ENCODE measurements at regions not wholly inside any gene's neighbourhood (a gene's known extent, or its start where the extent isn't known, plus 50 kb on each side); places are given as distances from the start of the nearest gene placed in this dataset.

DNA sequence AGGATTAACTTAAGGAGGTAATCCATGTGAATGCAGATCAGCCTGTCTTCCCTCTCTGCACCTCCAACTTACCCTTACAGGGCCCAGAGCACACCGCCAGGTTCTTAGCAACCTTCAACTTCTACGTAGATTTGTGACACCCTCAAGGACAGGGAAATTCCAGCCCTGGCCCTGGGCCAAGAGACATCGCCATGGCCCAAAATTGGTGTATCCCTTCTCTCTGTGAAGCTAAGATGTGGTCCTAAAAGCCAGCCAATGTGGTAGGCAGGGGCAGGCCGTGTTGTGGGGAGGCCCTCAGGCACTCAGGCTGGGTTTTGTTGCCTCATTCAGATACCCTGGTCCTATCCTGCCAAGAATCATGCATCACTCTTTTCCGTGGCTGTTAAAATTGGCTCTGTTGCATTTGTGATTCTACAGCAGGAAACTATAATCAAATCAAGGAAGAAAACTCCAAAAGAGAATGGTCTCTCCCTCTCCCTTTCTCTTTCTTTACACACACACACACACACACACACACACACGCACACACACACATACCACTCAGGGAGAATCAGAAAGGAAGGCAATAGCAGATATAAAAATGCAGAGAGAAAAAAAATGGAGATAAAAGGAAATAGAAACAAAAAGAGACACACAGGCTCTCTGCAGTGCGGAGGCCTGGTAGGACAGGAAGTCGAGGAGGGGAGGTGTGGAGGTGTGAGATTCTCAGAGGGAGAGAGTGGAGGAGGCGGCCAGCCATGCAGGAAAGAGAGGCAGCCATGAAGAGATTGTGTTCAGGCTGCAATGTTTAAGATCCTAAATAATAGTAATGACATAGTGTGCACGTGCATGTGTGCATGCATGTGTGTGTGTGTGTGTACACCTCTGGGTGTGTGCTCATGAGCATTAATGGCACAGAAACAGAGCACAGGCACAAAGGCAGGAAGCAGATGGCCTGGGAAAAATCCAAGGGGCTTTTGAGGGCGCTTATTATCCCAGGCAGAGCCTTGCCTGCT is 201.8 kb upstream of the LRFN2 start:
- DNase-seq: no peak

DNA sequence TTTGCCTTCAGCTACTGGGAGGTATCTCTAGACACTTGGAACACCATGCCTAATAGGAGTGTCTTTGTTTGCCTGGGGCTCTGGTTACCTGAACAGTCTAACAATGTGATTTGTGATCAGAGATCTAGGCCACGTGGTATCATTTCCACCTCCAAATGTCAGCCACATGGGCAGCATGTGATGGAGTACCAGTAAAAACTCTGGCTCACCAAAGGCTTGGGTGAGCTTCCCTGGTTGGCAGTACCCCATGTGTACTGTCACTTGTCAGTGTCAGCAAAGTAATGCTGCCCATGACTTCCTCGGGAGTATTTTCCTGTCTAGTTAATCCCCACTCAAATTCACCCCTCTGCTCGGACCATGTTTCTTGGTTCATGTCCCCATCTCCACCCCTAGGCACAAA is 195.2 kb upstream of the LRFN2 start:
- DNase-seq: no peak

DNA sequence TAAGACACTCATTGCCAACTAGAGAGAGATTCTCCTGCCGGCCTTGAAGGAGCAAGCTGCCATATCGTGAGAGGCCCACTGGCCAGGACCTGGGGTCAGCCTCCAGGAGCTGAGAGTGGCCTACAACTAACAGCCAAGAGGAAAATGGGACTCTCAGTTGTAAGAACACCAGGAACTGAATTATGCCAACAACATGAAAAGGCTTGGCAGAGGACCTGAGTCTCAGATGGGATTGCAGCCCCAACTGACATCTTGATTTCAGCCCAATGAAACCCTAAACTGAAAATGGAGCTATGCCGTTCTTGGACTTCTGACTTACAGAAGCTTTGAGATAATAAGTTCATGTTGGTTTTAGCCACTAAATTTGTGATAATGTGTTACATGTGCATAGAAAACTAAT is 193.5 kb upstream of the LRFN2 start:
- DNase-seq: no peak

DNA sequence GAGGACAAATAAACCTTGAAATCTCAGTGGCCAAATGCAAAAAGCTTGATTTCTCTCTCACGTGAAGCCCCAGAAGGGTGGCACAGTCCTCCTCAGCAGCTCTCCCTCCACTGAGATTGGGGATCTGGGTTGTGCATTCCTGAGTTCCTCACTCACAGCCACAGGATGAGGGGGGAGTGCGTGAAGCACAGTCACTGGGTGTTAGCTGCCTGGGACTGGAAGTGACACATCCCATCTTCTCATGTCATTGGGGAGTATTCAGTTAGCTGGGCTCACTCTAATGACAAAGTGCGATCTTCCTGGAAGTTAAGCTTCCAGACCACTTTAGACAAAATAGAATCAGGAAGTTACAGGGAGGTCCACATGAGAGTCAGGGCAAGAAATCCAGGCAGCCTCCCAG is 192.2 kb upstream of the LRFN2 start:
- no peak for DNase-seq

DNA sequence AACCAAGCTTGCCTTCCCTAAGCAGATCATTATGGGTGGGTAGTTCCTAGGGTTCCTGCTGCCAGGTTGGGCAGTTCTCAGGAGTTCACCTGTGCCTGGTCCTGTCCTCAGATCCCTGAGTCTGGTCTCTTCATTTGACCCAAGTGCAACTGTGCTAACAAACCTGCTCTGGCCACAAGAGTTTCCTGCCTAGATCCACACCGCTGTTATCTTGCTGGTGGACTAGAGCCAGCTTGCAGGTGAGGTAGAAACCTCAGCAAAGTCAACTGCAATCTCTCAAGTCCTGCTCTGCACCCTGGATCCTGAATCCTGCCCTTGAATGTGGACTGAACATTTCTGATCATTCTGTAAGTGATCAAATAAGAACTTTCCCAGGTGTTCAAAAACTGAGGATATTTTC is 191.8 kb upstream of the LRFN2 start:
- DNase-seq: no peak

DNA sequence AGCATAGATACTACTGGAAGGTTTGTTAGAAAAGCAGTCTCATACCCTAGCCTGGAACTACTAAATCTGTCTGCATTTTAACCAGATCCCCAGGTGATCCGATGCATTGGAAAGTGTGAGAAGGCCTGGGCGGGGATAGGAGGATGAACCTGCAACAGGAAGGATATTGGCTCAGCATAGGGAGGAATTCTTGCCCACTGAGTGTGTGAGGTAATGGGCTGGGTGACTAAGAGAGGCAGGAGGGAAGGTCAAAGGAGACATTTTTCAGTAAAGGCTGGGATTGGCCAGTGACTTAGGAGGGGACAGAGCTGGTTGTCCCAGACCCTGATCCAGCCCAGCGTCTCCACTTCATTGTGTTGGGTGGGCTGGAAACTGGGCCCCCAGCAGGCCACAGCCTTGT is 191.0 kb upstream of the LRFN2 start:
- no peak for DNase-seq

DNA sequence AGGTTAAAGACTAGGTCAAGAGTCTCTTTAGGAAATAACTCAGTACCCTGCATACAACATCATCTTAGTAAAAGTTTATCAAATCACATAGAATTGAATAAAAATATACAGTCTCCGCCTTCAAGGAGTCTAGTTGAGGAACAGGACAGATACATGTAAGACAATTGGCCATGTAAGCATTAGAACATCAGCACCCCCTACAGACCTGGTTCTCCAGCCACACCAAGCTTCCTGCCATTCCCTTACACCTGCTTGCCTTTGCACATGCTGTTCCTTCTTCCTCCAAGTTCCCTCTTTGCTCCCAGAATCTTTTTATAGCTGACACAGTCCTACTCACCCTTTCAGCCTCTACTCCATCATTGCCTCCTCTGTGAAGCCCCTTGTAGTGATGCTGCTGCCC is 187.8 kb upstream of the LRFN2 start:
- no peak for DNase-seq

DNA sequence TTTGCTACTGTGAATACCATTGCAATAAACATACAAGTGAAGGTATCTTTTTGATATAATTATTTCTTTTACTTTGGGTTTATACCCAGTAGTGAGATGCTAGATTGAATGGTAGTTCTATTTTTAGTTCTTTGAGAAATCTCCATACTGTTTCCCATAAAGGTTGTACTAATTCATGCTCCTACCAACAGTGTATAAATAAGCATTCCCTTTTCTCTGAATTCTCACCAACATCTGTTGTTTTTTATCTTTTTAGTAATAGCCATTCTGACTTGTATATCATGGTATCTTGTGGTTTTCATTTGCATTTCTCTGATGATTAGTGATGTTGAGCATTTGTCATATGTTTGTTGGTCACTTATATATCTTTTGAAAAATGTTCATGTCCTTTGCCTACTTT is 183.6 kb upstream of the LRFN2 start:
- no peak for DNase-seq

DNA sequence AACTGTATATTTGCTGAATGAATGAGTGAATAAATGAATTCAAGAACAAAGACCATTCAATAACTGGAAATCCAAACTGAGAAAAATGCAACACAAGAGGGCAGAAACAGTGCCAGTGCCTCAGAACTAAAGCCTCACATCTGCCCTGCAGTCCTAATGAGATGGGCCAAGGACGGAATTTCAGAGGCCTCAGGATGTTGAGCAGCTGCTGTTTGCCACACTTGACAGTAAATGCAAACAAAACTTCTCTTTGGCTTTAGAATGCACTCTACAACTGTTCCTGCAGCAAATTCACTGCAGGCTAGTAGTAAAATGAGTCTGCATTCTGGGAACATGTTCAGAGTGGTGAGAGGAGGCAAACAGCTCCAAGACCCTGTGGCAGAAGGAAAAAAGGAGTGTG is 177.6 kb upstream of the LRFN2 start:
- no peak for DNase-seq

DNA sequence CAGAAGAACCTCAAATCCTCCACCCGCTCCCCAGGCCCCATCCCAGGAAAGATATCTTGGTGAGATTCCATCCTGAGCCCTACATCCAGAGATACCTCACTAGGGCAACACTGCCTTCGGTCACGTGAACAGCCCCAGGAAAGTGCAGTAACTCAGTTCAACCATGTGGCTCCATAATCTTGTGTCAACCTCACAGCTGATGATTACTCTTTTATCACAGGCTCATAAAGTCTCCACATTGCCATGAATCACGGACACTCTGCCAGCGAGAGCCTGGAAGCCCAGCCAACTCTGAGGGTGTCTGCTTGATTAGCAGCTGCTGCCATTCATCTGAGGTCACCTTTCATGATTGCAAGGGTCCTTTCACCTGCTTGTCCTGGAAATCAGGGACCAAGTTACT is 175.8 kb upstream of the LRFN2 start:
- no peak for DNase-seq

DNA sequence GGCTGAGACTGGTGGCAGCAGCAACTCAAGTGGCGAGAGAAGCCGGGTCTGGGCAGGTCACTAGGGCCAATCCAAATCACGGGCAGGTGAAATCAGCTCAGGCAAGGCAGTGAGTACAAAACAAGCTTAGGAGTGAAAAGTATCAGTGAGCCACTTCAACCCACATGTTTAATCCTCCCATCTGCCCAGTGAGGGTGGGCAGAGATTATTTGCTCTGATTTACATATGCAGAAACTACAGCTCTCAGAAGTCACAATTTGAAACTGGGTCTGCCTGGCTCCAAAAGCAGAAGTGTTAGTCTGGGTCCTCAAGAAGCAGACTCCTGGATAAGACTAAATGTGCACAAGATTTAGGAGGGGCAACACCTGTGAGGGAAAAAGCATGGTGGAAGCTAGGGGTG is 173.7 kb upstream of the LRFN2 start:
- no peak for DNase-seq

DNA sequence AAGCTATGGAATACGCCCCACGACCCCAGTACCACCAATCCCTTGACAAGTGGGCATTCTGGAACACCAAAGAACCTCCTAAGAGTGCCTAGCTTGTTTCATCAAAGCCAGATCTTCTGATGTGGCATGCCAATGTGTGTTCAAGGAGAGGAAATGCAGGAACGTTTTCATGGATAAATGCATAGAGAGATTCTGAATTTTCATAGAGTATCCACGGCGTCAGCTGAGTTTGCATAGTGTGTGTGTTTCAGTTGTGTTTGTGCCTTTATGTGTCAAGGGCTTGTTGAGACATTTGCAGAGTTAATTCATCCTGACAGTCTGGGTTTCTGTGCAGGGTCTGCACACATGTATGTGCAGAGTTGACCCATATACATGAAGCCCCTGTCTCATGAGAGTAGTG is 172.7 kb upstream of the LRFN2 start:
- DNase-seq: no peak

DNA sequence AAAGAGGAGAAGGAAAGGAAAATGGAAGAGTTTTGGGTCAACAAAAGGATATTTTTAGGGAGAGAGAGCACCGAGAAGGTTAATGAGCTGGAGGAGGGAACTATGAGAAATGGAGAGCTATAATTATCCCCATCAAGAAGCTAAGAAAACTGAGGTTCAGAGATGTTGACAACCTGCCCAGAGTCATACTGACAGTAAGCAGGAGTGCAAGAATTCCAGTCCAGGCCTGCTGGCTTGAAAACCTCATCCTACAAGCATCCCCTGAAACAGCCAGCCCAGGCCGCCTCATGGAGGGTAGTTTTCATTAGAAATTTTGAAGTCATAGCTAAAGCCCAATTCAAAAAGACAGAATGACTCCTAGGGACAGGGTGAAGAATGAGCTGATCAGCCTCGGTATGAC is 172.1 kb upstream of the LRFN2 start:
- DNase-seq: no peak

DNA sequence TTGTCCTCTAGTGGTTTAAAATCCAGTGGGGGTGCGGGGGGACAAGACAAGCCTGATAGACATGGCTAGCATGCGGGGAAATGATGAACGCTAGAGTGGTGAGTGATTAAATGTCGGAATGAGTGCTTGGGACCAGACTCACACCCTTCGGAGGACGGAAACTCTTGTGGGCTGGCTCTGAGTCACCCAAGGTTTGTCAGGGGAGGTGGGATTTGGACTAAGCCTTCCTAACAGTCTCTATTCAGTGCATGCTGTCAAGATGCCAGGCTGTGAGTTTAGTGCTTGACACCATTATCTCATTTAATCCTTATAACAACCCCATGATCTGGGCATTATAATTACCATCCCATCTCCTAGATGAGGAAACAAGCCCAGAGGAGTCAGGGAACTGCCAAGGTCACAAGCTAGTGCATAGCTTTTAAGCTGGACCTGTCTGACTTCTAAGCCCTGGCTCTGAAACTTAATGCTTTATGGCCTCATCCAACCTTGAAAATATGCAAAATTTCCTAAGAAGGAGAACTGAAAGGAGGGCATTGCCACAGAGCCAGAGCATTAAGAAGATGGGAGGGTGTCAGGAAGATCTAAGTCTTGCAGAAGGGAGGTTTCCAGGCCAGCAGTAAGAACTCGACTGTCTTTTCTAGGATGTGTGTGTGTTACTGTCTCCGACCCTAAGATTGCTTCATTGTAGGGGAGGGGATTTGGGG is 168.7 kb upstream of the LRFN2 start:
- no peak for DNase-seq

DNA sequence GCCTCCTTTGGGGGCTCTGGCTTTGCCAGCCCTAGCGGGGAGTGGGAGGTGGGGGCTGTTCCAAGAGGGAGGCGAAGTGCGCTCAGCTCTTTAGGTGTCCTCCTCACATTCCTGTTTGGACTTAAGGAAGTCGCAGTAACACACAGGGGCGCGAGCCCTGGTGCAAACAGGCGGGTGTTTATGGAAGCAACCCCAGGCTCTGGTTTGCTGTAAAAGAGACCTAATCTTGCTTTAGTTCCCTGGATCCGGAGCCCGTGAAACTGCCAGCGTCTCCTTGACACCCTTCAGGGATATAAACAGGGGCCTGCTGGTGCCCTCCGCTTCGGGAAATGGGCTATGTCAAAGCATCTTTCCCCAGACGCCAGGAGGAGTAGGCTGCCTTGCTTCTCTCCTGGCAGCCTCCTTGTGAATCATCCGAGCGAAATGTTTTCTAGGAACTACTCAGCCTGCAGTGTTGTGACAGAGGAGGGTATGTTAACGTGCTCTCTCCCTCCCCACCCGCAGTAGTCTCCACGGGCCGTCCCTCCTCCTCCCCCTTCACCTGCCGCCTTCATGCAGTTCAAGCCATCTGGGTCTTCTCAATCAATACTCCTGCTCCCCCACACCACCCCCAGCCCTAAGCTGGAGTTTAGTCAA is 168.0 kb upstream of the LRFN2 start:
- DNase-seq: no peak

DNA sequence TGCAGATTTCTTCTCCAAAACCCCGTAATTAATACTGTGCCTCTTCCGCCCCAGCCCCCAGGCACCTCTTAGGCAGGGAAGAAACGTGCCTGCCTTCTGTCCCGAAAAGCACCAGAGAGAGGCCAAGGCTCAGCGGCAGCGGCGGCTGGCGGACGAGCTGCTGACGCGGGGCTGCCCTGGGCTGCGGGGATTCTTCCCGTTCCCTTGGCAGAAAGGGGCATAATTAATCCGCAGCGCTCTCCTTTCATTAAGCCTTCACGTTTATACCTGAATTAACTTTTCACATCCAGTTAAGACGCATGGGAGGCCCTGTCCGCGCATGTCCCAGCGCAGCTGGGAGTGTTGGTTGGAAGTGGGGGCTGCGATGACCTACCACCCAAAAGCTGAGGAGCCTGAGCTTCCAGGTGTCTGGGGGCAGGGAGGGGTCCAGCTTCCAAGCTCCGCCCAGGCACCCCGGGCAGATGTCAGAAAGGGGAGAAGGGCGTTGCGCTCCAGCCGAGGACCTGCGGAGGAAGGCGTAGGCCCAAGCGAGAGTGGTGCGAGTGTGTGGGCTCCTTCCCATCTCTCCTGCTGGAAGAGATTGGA is 167.4 kb upstream of the LRFN2 start:
- DNase-seq: no peak

DNA sequence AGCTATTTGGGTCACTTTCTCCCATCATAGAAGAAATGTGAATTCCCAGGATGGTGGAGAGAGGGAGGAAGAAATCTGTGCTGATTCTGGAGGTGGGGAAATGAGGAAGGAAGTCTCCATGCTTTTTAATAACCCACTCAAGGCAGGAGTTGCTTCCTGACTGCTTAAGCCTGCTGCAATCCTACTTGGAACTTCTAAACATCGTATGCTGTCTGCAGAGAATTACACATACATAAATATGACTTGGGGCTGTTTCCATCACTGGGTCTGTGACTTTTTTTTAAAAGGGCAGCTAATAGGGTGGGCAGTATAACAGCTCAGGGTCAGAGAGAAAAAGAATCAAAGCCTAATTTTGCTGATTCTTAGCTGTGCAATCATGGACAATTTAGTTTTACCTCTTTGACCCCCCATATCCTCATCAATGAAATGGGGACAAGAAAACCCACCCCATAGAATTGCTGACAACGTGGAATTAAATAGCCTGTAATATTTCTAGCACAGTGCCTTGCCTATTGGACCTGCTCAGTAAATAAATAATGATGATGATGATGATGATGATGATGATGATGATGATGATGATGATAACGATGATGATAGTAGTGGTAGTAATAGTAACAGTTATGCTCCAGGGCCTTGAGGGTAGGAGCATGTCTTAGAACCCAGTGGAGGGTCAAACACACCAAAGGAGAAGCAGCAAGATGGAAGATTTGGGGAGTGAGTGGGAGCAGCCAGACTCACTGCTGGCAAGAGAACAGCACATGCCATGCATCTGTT is 166.7 kb upstream of the LRFN2 start:
- no peak for DNase-seq

DNA sequence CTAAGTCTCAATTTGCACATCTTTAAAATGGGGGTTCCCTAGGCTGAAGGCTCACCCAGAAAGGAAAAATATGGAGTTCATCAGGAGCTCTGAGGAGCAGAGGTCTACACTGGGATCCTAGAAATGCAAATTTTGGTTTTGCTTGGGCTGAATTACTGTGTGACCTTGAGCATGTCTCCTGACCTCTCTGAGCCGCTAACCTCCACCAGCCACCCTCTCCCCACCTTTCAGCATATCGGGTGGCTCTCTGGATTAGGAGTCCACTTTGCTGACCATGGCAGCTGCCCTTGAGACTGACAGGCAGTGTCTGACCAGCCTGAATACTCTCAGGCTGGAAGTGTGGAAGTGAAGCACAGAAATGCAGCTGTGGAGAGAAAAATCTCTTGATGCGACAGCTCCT is 165.9 kb upstream of the LRFN2 start:
- DNase-seq: no peak

DNA sequence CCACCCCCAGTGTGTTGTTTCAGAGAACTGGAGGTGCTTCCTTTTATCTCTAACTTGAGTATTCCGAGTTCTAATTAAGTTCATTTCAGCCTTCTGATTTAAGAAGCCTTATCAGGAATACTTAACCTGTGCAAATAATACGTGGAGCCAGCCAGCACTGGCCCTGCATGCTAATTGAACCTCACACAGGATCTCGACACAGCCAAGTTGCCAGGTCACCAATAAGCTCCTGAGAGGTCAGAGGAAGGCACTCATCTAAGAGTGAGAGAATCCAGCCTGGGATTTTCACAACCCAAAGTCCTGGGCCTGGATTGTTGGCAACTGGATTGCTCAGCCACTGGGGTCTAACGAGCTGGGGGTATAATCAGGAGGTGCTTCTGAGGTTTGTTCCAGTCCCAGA is 157.7 kb upstream of the LRFN2 start:
- DNase-seq: no peak

DNA sequence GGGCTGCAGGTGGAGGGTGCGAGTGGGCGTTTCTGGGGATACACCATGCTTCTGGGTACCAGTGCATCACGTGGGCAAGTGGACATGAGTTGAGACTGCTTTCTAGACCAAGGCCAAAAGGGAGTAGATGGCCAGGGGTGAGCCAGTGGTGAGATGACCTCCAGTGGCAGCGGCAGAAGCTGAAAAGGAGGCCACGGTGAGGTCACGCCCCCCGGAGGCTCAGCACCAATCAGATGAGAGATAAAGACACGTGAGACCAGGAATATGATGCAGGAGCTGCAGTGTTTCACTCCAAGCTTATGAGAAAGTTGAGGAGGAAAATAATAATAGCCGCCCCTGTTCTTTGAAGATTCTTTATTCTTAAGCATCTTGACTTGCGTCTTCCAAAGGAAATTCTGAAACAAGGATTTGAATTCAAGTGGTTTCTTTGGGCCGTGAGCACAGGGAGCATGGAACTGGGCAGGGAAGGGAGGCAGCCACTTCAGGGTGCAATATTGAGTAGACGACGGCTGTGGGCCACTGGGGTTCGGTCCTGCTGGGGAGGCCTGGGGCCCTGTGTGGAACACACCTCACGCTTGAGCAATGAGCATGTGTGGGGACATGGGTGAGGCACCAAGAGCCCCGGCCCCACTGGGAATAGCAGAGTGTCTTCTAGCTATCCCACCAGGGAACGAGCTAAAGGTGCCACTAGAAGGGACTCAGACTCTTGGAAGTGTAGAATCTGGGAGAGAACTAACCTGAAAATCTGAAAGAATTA is 156.7 kb upstream of the LRFN2 start:
- DNase-seq: no peak

DNA sequence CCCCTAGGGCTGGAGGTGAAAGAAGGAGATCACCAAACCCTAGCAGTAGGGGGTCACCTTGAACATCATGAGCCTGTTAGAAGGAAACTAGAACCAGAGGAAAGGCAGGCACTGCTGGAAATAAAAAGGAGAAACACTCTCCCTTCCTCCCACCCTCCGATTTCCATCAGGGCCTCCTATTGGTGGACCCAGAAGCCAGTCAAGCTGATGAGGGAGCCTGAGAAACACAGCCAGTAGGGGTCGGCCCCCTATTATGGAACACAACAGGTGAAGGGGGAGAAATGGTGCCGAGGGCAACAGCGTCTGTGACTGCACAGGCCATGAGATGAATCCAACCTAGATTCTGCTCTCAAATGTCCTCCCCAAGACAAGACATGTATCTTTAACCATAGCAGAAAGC is 156.1 kb upstream of the LRFN2 start:
- no peak for DNase-seq

DNA sequence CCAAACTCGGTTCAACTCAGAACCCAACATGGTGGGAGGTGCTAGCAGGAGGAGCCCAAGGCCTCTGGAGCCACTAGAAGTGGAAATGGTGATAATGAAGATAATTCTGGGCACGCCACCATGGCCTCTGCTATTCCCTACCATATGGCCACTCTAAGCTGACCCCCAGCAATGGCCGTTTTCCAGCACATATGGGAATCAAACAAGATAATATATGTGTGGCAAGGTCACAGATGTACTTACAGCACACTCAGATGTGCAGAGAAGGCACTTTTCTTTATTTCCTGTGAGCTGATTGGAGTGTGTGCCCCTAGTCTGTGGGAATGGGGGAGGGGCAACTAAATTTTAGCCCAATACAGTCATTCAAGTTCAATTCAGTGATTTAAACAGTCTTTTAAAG is 153.4 kb upstream of the LRFN2 start:
- no peak for DNase-seq
